ENCODE measurements at regions not wholly inside any gene's neighbourhood (a gene's known extent, or its start where the extent isn't known, plus 50 kb on each side); places are given as distances from the start of the nearest gene placed in this dataset.

DNA sequence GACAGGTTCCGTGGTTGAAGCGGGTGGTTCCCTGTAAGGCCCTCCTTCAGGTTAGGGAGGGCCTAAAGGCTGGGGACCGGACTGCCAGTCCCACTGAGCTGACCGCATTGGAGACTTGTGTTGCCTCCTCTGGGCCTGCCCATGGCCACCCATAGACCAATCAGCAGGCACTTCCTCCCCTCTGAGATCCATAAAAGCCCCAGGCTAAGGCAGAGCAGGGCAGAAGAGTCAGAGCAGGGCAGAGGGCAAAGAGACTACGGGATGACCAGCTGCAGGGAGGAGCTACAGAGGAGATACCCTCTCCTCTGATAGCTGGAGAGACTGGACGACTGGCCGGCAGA lies 537.4 kb downstream of the TENT5A start:
- TF ChIP-seq POLR2AphosphoS5 (IDR thresholded peaks at IDR 0.05) (no peak), EZH2 (IDR thresholded peaks at IDR 0.05; ENCODE audit: borderline replicate concordance, insufficient read depth, low read length, poor library complexity, severe bottlenecking) (no peak), SMC3 (conservative IDR thresholded peaks at IDR 0.05; ENCODE audit: poor library complexity) (no peak), RAD21 (conservative IDR thresholded peaks at IDR 0.05) (no peak), TAF1 (IDR thresholded peaks at IDR 0.05; ENCODE audit: low read depth) (no peak), EP300 (conservative IDR thresholded peaks at IDR 0.05; ENCODE audit: poor library complexity, severe bottlenecking) (no peak), MXI1 (conservative IDR thresholded peaks at IDR 0.05; ENCODE audit: poor library complexity, severe bottlenecking) (no peak)
- TF ChIP-seq, protein P1, sequence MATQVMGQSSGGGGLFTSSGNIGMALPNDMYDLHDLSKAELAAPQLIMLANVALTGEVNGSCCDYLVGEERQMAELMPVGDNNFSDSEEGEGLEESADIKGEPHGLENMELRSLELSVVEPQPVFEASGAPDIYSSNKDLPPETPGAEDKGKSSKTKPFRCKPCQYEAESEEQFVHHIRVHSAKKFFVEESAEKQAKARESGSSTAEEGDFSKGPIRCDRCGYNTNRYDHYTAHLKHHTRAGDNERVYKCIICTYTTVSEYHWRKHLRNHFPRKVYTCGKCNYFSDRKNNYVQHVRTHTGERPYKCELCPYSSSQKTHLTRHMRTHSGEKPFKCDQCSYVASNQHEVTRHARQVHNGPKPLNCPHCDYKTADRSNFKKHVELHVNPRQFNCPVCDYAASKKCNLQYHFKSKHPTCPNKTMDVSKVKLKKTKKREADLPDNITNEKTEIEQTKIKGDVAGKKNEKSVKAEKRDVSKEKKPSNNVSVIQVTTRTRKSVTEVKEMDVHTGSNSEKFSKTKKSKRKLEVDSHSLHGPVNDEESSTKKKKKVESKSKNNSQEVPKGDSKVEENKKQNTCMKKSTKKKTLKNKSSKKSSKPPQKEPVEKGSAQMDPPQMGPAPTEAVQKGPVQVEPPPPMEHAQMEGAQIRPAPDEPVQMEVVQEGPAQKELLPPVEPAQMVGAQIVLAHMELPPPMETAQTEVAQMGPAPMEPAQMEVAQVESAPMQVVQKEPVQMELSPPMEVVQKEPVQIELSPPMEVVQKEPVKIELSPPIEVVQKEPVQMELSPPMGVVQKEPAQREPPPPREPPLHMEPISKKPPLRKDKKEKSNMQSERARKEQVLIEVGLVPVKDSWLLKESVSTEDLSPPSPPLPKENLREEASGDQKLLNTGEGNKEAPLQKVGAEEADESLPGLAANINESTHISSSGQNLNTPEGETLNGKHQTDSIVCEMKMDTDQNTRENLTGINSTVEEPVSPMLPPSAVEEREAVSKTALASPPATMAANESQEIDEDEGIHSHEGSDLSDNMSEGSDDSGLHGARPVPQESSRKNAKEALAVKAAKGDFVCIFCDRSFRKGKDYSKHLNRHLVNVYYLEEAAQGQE (IDR thresholded peaks at IDR 0.05; ENCODE audit: borderline replicate concordance), result no peak
- TF ChIP-seq, protein P2, sequence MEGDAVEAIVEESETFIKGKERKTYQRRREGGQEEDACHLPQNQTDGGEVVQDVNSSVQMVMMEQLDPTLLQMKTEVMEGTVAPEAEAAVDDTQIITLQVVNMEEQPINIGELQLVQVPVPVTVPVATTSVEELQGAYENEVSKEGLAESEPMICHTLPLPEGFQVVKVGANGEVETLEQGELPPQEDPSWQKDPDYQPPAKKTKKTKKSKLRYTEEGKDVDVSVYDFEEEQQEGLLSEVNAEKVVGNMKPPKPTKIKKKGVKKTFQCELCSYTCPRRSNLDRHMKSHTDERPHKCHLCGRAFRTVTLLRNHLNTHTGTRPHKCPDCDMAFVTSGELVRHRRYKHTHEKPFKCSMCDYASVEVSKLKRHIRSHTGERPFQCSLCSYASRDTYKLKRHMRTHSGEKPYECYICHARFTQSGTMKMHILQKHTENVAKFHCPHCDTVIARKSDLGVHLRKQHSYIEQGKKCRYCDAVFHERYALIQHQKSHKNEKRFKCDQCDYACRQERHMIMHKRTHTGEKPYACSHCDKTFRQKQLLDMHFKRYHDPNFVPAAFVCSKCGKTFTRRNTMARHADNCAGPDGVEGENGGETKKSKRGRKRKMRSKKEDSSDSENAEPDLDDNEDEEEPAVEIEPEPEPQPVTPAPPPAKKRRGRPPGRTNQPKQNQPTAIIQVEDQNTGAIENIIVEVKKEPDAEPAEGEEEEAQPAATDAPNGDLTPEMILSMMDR (IDR thresholded peaks at IDR 0.05; ENCODE audit: poor library complexity, severe bottlenecking), result no peak
- Histone ChIP-seq H3K4me2 (ENCODE audit: low read length) (no peak overlapping the region), H3K9ac (ENCODE audit: low read length) (no peak overlapping the region), H3K9me2 (ENCODE audit: insufficient read depth, low read length) (no peaks in the 10 kb centered on the region), H3K27ac (ENCODE audit: low read length) (no peak overlapping the region), H4K20me1 (ENCODE audit: insufficient read depth) (no peaks in the 10 kb centered on the region), H3F3A (ENCODE audit: insufficient read depth, low read length, poor library complexity, severe bottlenecking) (no peaks in the 10 kb centered on the region), H3K4me3 (ENCODE audit: low read length) (no peak overlapping the region), H3K36me3 (ENCODE audit: insufficient read depth, low read length) (no peaks in the 10 kb centered on the region), H3K9me3 (ENCODE audit: low read length) (no peaks in the 10 kb centered on the region), H2AFZ (ENCODE audit: low read depth, low read length) (no peak overlapping the region), H3K27me3 (ENCODE audit: insufficient read depth, low read depth, low read length) (no peaks in the 10 kb centered on the region), H3K79me2 (replicated peaks; ENCODE audit: insufficient read depth, low read length) (no peaks in the 10 kb centered on the region)

DNA sequence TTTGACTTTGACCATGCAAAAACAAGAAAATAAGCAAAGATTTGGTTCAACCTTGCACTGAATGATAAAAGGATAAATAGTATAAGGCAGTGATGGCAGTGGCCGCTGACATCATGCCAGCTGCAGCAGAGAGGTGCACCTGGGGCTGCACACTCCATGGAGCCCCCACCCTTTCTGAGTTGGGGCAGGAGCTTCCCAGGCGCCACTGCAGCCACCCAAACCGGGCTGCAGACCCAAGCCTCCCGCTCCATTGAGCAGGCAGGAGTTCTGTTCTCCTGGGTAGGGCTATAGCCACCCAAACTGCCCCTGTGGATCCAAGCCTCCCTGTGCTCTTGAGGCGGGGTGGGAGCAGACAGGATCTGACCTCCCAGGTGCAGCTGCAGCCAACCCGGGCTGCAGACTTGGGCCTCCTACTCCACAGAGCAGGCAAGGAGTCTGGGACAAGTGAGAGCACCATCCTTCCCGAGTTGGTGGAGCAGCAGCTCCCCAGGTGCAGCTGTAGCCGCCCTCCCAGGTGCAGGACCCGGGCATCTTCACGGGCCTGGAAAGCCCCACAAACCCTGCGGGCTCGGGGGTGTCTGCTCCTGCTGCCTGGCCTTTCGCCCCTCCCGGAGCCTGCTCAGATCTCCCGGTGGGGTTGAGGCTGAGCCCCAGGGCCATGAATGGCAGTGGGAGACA lies 537.9 kb downstream of the TENT5A start:
- Histone ChIP-seq H2AFZ (ENCODE audit: low read depth, low read length) (no peak overlapping the region), H3K9me3 (ENCODE audit: low read length) (no peaks in the 10 kb centered on the region), H3K4me2 (ENCODE audit: low read length) (no peak overlapping the region), H3K79me2 (replicated peaks; ENCODE audit: insufficient read depth, low read length) (no peaks in the 10 kb centered on the region), H3F3A (ENCODE audit: insufficient read depth, low read length, poor library complexity, severe bottlenecking) (no peaks in the 10 kb centered on the region), H3K9me2 (ENCODE audit: insufficient read depth, low read length) (no peaks in the 10 kb centered on the region), H3K9ac (ENCODE audit: low read length) (no peak overlapping the region), H4K20me1 (ENCODE audit: insufficient read depth) (no peaks in the 10 kb centered on the region), H3K36me3 (ENCODE audit: insufficient read depth, low read length) (no peaks in the 10 kb centered on the region), H3K27ac (ENCODE audit: low read length) (no peak overlapping the region), H3K4me3 (ENCODE audit: low read length) (no peak overlapping the region), H3K27me3 (ENCODE audit: insufficient read depth, low read depth, low read length) (no peaks in the 10 kb centered on the region)
- TF ChIP-seq POLR2AphosphoS5 (IDR thresholded peaks at IDR 0.05), result no peak
- TF ChIP-seq, protein P1 (IDR thresholded peaks at IDR 0.05; ENCODE audit: borderline replicate concordance), result no peak
